Osteoblast (primary cell): ENCODE measurements at regions not wholly inside any gene's neighbourhood (a gene's known extent, or its start where the extent isn't known, plus 50 kb on each side); places are given as distances from the start of the nearest gene placed in this dataset.

Source experiments
- DNase-seq: peaks from one replicate; pipeline ENCODE4 v3.0.0; 2011; ENCODE audit warnings: low spot score, mixed read lengths; ENCODE audit not compliant: insufficient read length; ENCODE audit errors: missing footprints
- H2AFZ ChIP-seq: 2 replicates; pipeline ENCODE4 v1.6.0; 2011; ENCODE audit warnings: mild to moderate bottlenecking, low read length
- H3K27ac ChIP-seq: 2 replicates; pipeline ENCODE4 v1.5.1; 2011; ENCODE audit warnings: mild to moderate bottlenecking, low read depth, low read length, moderate library complexity
- H3K27me3 ChIP-seq: 2 replicates; pipeline ENCODE4 v1.6.0; 2012; ENCODE audit warnings: mild to moderate bottlenecking, control low read depth, inconsistent platforms, low read length, moderate library complexity; ENCODE audit not compliant: insufficient read depth
- H3K36me3 ChIP-seq: 2 replicates; pipeline ENCODE4 v1.5.1; 2011; ENCODE audit warnings: mild to moderate bottlenecking, low read length, control low read depth, moderate library complexity; ENCODE audit not compliant: insufficient read depth
- H3K4me1 ChIP-seq: 2 replicates; pipeline ENCODE4 v1.5.1; 2011; ENCODE audit warnings: mild to moderate bottlenecking, low read length, control low read depth, moderate library complexity; ENCODE audit not compliant: insufficient read depth
- H3K4me2 ChIP-seq: 2 replicates; pipeline ENCODE4 v1.6.0; 2011; ENCODE audit warnings: mild to moderate bottlenecking, low read length; ENCODE audit not compliant: insufficient read depth
- H3K4me3 ChIP-seq: fragments of 200-600 bp; sonication (generic); 3 replicates; pipeline ENCODE4 v1.5.1; 2012; ENCODE audit warnings: mild to moderate bottlenecking, low read length, inconsistent platforms; ENCODE audit not compliant: insufficient read depth
- H3K79me2 ChIP-seq: 2 replicates; pipeline ENCODE4 v1.6.0; 2012; ENCODE audit warnings: mild to moderate bottlenecking, low read length, control low read depth, inconsistent platforms; ENCODE audit not compliant: insufficient read depth
- H3K9me3 ChIP-seq: 2 replicates; pipeline ENCODE4 v1.5.1; 2011; ENCODE audit warnings: low read depth, low read length, control low read depth
- H4K20me1 ChIP-seq: 2 replicates; pipeline ENCODE4 v1.6.0; 2012; ENCODE audit warnings: mild to moderate bottlenecking, low read length, control low read depth; ENCODE audit not compliant: insufficient read depth
- CTCF ChIP-seq: IDR thresholded peaks from 2 replicates; pipeline ENCODE4 v1.5.1; 2011; ENCODE audit warnings: mild to moderate bottlenecking, low read depth, low read length, moderate library complexity; ENCODE audit errors: extremely low read depth

- no peaks in the 10 kb centered on the region for H3K36me3 ChIP-seq
- DNase-seq = peak; percentile 88
- no peak for TF ChIP-seq CTCF
- no peak overlapping the region for H3K27ac ChIP-seq
- H3K4me3 ChIP-seq = no peak overlapping the region
- no peaks in the 10 kb centered on the region for H4K20me1 ChIP-seq
- peaks cover 7% of the 10 kb centered on the region for H3K4me1 ChIP-seq
- H3K4me2 ChIP-seq = no peak overlapping the region
- H3K9me3 ChIP-seq = no peaks in the 10 kb centered on the region
- H3K79me2 ChIP-seq = no peaks in the 10 kb centered on the region
- no peak overlapping the region for H2AFZ ChIP-seq
- H3K27me3 ChIP-seq = peaks cover 5% of the 10 kb centered on the region
These were observed 67.4 kb upstream of the HPCAL1 start for GRCh38 chr2:10235099-10235908.

GRCh38 chr2:10235909-10236550, 66.7 kb upstream of the HPCAL1 start:
- Histone ChIP-seq H3K27ac (no peak overlapping the region), H3K27me3 (peaks cover 5% of the 10 kb centered on the region), H3K9me3 (no peaks in the 10 kb centered on the region), H3K4me2 (no peak overlapping the region), H4K20me1 (no peaks in the 10 kb centered on the region), H3K36me3 (no peaks in the 10 kb centered on the region), H3K4me3 (no peak overlapping the region), H3K4me1 (peaks cover 7% of the 10 kb centered on the region), H3K79me2 (no peaks in the 10 kb centered on the region), H2AFZ (no peak overlapping the region)
- no peak for TF ChIP-seq CTCF
- DNase-seq = peak; percentile 80

GRCh38 chr2:10236571-10237391, 65.9 kb upstream of the HPCAL1 start:
- H3K4me1 ChIP-seq = peaks cover 7% of the 10 kb centered on the region
- H3K27me3 ChIP-seq = peaks cover 5% of the 10 kb centered on the region
- H3K4me2 ChIP-seq = no peak overlapping the region
- peak; percentile 80 for DNase-seq
- no peak overlapping the region for H3K4me3 ChIP-seq
- H3K79me2 ChIP-seq = no peaks in the 10 kb centered on the region
- H3K9me3 ChIP-seq = no peaks in the 10 kb centered on the region
- no peaks in the 10 kb centered on the region for H3K36me3 ChIP-seq
- H2AFZ ChIP-seq = no peak overlapping the region
- TF ChIP-seq CTCF = no peak
- no peak overlapping the region for H3K27ac ChIP-seq
- H4K20me1 ChIP-seq = no peaks in the 10 kb centered on the region
